Stimulated activated CD8-positive, alpha-beta memory T cell treated with anti-CD3 and anti-CD28 coated beads, Interleukin-12 subunit alpha, Interleukin-12 subunit beta, amount 100 ng/mL, for 24 hours (primary cell): ENCODE measurements at regions not wholly inside any gene's neighbourhood (a gene's known extent, or its start where the extent isn't known, plus 50 kb on each side); places are given as distances from the start of the nearest gene placed in this dataset.
"Not testable (repeated sequence)": the region's sequence is repeated elsewhere in the genome, so short reads cannot be mapped to it uniquely, and the experiment has no call there.

Source experiments
- DNase-seq: peaks from one replicate; pipeline ENCODE4 v3.0.0-alpha.2; 2020; ENCODE audit errors: extremely low read depth

- no peak for DNase-seq
Measured at GRCh38 chr10:64115908-64116643, 594.9 kb downstream of the REEP3 start.

DNA sequence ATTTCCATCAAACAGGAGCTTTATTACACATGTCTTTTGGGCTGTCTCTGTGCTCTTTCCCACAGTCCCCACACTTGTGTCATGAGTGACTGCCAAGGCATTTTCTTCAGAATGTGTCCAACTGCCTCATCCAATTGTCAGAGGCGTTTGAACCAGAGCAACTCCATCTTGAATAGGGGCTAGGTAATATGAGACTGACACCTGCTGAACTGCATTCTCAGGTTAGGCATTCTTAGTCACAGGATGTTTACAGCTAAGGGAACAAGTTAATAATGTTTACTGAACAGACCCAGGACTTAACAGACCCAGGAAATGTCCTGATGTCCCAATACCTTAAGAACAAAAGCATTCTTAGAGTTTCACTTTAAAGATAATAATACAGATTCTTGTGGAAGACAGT lies 595.5 kb downstream of the REEP3 start:
- DNase-seq = no peak

- DNase-seq = no peak
Measured at GRCh38 chr10:64118736-64119135, 597.5 kb downstream of the REEP3 start.

DNA sequence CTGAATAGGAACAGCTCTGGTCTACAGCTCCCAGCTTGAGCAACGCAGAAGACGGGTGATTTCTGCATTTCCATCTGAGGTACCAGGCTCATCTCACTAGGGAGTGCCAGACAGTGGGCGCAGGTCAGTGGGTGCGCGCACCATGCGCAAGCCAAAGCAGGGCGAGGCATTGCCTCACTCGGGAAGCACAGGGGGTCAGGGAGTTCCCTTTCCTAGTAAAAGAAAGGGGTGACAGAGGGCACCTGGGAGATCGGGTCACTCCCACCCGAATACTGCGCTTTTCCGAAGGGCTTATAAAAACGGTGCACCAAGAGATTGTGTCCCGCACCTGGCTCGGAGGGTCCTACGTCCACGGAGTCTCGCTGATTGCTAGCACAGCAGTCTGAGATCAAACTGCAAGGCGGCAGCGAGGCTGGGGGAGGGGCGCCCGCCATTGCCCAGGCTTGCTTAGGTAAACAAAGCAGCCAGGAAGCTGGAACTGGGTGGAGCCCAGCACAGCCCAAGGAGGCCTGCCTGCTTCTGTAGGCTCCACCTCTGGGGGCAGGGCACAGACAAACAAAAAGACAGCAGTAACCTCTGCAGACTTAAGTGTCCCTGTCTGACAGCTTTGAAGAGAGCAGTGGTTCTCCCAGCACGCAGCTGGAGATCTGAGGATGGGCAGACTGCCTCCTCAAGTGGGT lies 599.2 kb downstream of the REEP3 start:
- not testable (repeated sequence) for DNase-seq

DNA sequence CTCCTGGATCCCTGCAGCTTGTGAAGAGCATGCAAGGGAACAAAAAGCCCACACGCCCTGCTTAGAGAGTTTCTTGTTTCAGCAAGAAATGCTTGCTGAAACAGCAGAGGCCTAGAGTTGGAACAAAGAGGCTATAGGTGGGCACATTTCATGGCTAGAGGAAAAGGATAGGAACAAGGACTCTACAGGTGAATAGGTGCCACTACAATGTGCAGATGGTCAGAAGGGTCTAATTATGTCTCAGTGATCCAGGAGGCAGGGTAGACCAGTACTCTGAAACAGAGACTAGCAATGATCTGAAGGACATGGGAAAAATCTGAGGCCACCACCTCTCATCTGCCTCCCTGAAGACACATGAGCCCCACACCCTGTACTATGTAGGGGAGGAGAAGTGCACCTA lies 609.0 kb downstream of the REEP3 start:
- no peak for DNase-seq

DNA sequence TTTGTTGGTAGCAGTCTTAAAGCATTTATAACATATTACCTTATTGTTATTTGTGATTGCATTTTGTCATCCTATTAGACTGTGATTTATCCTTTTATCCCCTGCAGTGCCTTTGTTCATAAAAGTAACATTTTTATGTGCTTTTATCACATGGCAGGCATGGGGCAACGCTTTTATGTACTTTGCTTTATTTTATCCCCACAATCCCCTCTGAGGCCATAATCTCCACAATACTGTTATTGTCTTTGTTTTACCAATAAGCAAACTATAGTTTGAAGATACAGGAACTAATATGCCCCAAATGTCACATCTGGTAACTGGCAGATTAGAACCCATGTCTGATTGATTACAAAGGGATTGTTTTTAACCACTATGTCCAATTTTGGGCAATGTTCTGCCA lies 613.5 kb downstream of the REEP3 start:
- no peak for DNase-seq

DNA sequence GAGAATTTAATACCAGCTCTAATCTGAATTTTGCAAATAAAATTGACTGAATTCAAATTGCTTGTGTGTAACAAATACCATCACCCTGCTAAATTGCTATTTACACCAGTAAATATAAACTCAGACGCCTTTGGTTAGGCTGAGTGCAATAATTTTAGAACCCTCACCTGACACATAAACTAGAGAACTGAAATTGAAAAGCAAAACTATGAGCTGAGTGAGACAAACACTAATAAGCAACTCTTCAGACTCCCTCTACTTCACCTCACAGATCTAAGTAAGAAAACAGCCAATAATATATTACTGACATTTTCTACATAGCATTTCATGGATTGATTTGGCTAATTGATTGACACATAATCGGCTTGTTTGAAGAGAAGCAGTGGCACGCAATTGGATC lies 621.2 kb downstream of the REEP3 start:
- no peak for DNase-seq

GRCh38 chr10:64148607-64149006 lies 627.4 kb downstream of the REEP3 start:
- no peak for DNase-seq

- DNase-seq = no peak
Measured at GRCh38 chr10:64156166-64156565, 635.0 kb downstream of the REEP3 start.

- DNase-seq = no peak
Measured at GRCh38 chr10:64158551-64158950, 637.4 kb downstream of the REEP3 start.

- no peak for DNase-seq
Measured at GRCh38 chr10:64159910-64160872, 639.0 kb downstream of the REEP3 start.

DNA sequence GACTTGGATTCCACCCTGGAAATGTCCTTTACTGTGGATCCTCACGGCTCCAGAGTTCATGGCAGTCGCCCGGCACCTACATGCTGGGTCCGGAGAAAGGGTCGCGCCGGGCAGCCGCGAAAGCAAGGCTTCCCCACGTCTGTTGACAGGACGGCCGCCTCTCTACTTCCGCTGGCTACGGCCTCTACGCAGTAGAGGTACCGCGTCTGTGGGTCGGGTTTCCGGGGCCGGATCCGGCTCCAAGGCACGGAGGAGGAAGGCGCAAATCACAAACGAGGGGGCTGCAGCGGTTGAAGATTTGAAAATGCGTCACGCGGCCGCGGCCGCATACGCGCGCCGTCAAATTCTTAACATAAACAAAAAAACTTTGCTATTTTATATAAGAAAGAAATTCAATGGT lies 649.6 kb downstream of the REEP3 start:
- no peak for DNase-seq

DNA sequence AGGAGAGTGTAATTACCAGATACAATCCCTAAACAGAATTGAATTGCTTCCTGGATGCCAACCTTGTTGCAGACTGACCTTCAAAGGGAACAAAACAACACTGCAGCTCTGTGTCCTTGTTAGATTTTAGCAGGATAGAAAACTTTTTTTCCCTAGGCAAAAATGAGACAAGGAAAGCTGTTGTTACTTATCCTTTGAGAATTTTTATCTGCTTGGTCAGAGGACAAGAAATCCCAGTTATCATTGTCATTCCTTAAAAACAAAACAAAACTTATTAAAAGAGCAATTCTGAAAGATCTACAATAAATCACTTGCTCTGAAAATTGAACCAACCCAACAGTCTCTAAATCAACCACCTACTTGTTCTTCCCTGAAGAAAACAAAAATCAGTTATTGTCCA lies 652.6 kb downstream of the REEP3 start:
- no peak for DNase-seq

DNA sequence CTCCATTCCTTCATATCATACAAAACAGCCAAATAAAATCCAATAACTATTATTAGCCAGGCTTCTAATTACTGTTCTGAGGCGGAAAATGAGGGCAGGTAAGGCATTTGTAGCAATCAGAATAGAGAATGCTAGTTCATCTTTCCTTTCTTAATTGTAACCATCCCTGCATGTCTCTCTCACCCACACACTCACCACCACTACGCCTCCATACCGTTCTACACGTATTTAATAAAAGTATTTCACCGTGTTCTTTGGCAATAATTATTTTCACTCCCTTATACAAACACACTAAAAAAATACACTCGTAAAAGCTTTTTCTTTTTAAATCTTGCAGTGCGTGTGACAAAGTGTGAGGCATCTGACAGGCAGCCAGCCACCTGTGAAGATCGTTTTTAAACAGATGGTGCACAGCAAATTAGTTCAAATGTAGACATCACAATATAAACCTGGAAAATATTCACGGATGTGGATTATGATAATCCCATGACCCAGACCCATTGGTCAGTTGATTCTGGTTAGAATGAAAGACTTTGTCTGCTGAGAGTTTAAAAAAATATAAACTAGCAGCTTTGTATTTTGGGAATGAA lies 653.6 kb downstream of the REEP3 start:
- no peak for DNase-seq

- DNase-seq = no peak
Measured at GRCh38 chr10:64175271-64175962, 654.2 kb downstream of the REEP3 start.

GRCh38 chr10:64182671-64183070 lies 661.5 kb downstream of the REEP3 start:
- no peak for DNase-seq

GRCh38 chr10:64191286-64191685 lies 670.1 kb downstream of the REEP3 start:
- DNase-seq = no peak

DNA sequence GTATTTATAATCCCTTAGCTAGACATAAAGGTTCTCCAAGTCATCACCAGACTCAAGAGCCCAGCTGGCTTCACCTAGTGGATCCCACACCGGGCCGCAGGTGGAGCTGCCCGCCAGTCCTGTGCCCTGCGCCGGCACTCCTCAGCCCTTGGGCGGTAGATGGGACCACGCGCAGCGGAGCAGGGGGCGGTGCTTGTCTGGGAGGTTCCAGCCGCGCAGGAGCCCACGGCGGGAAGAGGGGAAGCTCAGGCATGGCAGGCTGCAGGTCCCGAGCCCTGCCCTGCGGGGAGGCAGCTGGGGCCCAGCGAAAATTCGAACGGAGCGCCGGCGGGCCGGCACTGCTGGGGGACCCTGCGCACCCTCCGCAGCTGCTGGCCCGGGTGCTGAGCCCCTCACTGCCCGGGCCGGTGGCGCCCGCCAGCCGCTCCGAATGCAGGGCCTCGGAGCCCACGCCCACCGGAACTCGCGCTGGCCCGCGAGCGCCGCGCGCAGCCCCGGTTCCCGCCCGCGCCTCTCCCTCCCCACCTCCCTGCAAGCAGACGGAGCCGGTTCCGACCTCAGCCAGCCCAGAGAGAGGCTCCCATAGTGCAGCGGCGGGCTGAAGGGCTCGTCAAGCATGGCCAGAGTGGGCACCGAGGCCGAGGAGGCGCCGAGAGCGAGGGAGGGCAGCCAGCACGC lies 675.6 kb downstream of the REEP3 start:
- DNase-seq = no peak

- DNase-seq = no peak
Measured at GRCh38 chr10:64201936-64202335, 680.7 kb downstream of the REEP3 start.

DNA sequence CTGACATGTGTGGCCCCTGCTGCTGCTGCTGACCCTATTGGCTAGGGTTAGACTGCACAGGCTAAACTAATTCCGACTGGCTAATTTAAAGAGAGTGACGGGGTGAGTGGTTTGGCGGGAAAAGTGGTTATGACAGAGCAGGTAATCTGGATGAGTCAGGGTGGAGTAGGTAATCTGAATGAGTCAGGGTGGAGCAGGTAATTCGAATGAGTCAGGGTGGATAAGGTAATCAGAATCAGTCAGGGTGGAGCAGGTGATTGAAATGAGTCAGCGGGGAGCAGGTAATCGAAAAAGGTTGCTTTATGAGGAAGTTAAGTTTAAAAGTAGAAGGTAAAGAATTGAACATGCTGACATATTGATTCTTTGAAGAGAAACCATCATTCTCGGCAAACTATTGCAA lies 683.3 kb downstream of the REEP3 start:
- not testable (repeated sequence) for DNase-seq

DNA sequence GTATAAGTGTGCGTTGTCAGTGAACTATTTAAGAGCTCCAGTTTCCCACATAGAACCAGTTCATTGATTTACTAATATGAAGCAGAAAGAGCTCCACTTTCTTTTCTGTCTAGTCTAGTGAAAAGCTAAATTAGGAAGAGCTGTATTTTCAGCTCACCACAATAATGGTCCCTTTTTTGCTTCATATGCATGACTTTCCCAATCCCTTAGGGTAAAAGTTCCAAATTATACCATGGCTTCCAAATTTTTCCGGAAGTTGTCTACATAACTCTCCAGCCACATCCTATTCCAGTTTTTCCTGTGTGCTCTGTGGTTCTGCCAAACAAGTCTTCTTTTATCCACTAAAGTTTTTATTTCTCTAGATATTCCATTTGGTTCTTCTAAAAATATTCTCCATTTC lies 685.2 kb downstream of the REEP3 start:
- DNase-seq = no peak
